ENCODE measurements at regions not wholly inside any gene's neighbourhood (a gene's known extent, or its start where the extent isn't known, plus 50 kb on each side); places are given as distances from the start of the nearest gene placed in this dataset.

DNA sequence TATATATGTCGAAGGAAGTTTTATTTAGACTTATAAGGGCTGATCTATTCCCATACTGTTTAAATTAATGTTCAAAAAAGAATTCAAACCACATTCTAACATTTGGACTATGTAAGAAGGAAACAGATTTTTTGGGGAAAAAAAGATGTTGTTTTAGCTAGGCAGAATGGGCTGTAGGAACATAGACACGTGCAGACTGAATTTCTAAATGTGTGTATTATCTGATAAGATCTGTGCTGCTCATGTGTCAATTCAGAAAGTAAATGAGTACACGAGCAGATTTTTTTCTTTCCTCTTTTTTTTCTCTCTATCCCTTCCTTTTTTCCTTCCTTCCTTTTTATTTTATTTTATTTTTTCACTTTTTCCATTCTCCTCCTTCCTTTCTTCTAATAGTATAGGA lies 259.5 kb upstream of the KCNH8 start:
- DNase-seq = no peak
- no peaks in the 10 kb centered on the region for H3K27me3 ChIP-seq (ENCODE audit: control insufficient read depth in 2 of 2, insufficient read depth in 2 of 2, low read length in 2 of 2)
- H3K9me3 Mint-ChIP-seq = peaks cover 0 to 3% (median 0%) of the 10 kb centered on the region in 7 donors
- intact Hi-C loops (cut with micrococcal nuclease) = no loop called here
- H3K4me1 Mint-ChIP-seq = peaks cover 3% of the 10 kb centered on the region
- H2AFZ ChIP-seq (ENCODE audit: insufficient read depth, low read depth, low read length, poor library complexity, severe bottlenecking) = no peak overlapping the region
- peaks cover 0 to 1% (median 1%) of the 10 kb centered on the region in 3 donors for H3K27me3 Mint-ChIP-seq (ENCODE audit: low read depth in 3 of 3)
- no peaks in the 10 kb centered on the region for H3K36me3 Mint-ChIP-seq
- no peak overlapping the region for H3K9ac ChIP-seq (ENCODE audit: insufficient read depth, low read length, poor library complexity, severe bottlenecking)
- TF ChIP-seq, protein P1, sequence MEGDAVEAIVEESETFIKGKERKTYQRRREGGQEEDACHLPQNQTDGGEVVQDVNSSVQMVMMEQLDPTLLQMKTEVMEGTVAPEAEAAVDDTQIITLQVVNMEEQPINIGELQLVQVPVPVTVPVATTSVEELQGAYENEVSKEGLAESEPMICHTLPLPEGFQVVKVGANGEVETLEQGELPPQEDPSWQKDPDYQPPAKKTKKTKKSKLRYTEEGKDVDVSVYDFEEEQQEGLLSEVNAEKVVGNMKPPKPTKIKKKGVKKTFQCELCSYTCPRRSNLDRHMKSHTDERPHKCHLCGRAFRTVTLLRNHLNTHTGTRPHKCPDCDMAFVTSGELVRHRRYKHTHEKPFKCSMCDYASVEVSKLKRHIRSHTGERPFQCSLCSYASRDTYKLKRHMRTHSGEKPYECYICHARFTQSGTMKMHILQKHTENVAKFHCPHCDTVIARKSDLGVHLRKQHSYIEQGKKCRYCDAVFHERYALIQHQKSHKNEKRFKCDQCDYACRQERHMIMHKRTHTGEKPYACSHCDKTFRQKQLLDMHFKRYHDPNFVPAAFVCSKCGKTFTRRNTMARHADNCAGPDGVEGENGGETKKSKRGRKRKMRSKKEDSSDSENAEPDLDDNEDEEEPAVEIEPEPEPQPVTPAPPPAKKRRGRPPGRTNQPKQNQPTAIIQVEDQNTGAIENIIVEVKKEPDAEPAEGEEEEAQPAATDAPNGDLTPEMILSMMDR (IDR thresholded peaks at IDR 0.05) = no peak
- no CpG with 5 or more reads among the region's 3 CpGs for WGBS (ENCODE audit: insufficient coverage)
- no peaks in the 10 kb centered on the region for H3K36me3 ChIP-seq (replicated peaks in 1 of 2; ENCODE audit: control insufficient read depth in 1 of 2, insufficient read depth in 2 of 2, low read length in 2 of 2)
- H3K4me2 ChIP-seq (replicated peaks; ENCODE audit: extremely low read depth, low read length, poor library complexity, severe bottlenecking) = no peak overlapping the region
- no peak overlapping the region for H3K27ac ChIP-seq (ENCODE audit: low read depth in 1 of 2, low read length in 2 of 2)
- no peak overlapping the region for H3K4me3 Mint-ChIP-seq
- no peak overlapping the region for H3K4me3 ChIP-seq (replicated peaks in 1 of 3; ENCODE audit: low read depth in 2 of 3, low read length in 3 of 3)
- no peak overlapping the region for H3K27ac Mint-ChIP-seq
- H4K20me1 ChIP-seq (ENCODE audit: insufficient read depth, low read length) = no peaks in the 10 kb centered on the region
- H3K9me3 ChIP-seq (replicated peaks in 1 of 2; ENCODE audit: control insufficient read depth in 1 of 2, insufficient read depth in 1 of 2, low read length in 2 of 2) = no peaks in the 10 kb centered on the region
- no peaks in the 10 kb centered on the region for H3K79me2 ChIP-seq (ENCODE audit: insufficient read depth, low read length)
- no peaks in the 10 kb centered on the region for H3K4me1 ChIP-seq (ENCODE audit: control insufficient read depth in 1 of 2, insufficient read depth in 2 of 2, low read length in 2 of 2)

DNA sequence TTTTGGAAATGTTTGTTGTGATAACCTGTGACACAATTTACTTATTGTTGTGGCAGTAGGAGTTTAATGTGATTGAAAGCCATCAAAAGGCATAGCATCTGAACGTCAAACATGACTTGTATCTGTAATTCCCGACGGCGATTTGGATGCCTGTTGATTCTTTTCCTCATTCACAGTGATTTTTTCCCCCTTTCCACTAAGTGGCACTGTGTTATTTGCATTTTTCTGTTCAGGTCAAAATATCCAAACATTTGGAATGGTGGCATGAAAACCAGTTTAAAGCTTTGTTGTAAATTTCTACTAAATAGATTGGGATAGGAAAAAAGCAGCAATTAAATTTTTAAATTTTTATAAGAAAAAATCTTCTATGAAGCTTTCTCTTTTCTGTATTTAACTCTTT lies 259.9 kb upstream of the KCNH8 start:
- intact Hi-C loops (cut with micrococcal nuclease) = no loop called here
- Mint-ChIP-seq H3K4me3 (no peak overlapping the region), H3K27ac (no peak overlapping the region), H3K27me3 (ENCODE audit: low read depth in 3 of 3) (peaks cover 0 to 1% (median 1%) of the 10 kb centered on the region in 3 donors), H3K4me1 (peaks cover 5% of the 10 kb centered on the region), H3K9me3 (peaks cover 0 to 3% (median 0%) of the 10 kb centered on the region in 7 donors), H3K36me3 (no peaks in the 10 kb centered on the region)
- Histone ChIP-seq H3K9ac (ENCODE audit: insufficient read depth, low read length, poor library complexity, severe bottlenecking) (no peak overlapping the region), H4K20me1 (ENCODE audit: insufficient read depth, low read length) (no peaks in the 10 kb centered on the region), H3K4me1 (ENCODE audit: control insufficient read depth in 1 of 2, insufficient read depth in 2 of 2, low read length in 2 of 2) (no peaks in the 10 kb centered on the region), H3K79me2 (ENCODE audit: insufficient read depth, low read length) (no peaks in the 10 kb centered on the region), H3K9me3 (replicated peaks in 1 of 2; ENCODE audit: control insufficient read depth in 1 of 2, insufficient read depth in 1 of 2, low read length in 2 of 2) (no peaks in the 10 kb centered on the region), H3K36me3 (replicated peaks in 1 of 2; ENCODE audit: control insufficient read depth in 1 of 2, insufficient read depth in 2 of 2, low read length in 2 of 2) (no peaks in the 10 kb centered on the region), H3K4me2 (replicated peaks; ENCODE audit: extremely low read depth, low read length, poor library complexity, severe bottlenecking) (no peak overlapping the region), H3K27me3 (ENCODE audit: control insufficient read depth in 2 of 2, insufficient read depth in 2 of 2, low read length in 2 of 2) (no peaks in the 10 kb centered on the region), H3K27ac (ENCODE audit: low read depth in 1 of 2, low read length in 2 of 2) (no peak overlapping the region), H2AFZ (ENCODE audit: insufficient read depth, low read depth, low read length, poor library complexity, severe bottlenecking) (no peak overlapping the region), H3K4me3 (replicated peaks in 1 of 3; ENCODE audit: low read depth in 2 of 3, low read length in 3 of 3) (no peak overlapping the region)
- no peak for DNase-seq
- WGBS (ENCODE audit: insufficient coverage) = no CpG with 5 or more reads among the region's 4 CpGs
- TF ChIP-seq, protein P1 (IDR thresholded peaks at IDR 0.05) = no peak
